H1 (cell line): ENCODE measurements at regions not wholly inside any gene's neighbourhood (a gene's known extent, or its start where the extent isn't known, plus 50 kb on each side); places are given as distances from the start of the nearest gene placed in this dataset.

Source experiments
- CTCF ChIA-PET: fragments of 300-600 bp; sonication (Branson Sonifier 250); formaldehyde crosslinking; loops from one replicate; lab custom pipeline; 2021; ENCODE audit not compliant: partially characterized antibody; lab: Charles Lee
- POLR2A ChIA-PET: fragments of 300-600 bp; sonication (Branson Sonifier 250); formaldehyde crosslinking; loops from one replicate; lab custom pipeline; 2021; ENCODE audit warnings: inconsistent platforms; ENCODE audit not compliant: partially characterized antibody; lab: Charles Lee
- DNase-seq, 2 experiments: peaks; one replicate each; pipeline versions ENCODE4 v3.0.0 to v3.0.0-alpha.2; 2010 to 2022; ENCODE audit warnings: low spot score in 2 of 2, low read depth in 1 of 2, mixed read lengths in 1 of 2
- FAIRE-seq: peaks from 2 replicates; lab custom pipeline; 2011; peaks lifted over from hg19 to GRCh38; lab: Jason Lieb, UNC
- H2AFZ ChIP-seq: 2 replicates; pipeline ENCODE4 v1.8.1; 2012; ENCODE audit warnings: low read length, inconsistent platforms
- H2AK5ac ChIP-seq: 2 replicates; pipeline ENCODE4 v1.6.1; 2013; ENCODE audit warnings: low read depth, low read length
- H2BK120ac ChIP-seq: replicated peaks from 2 replicates; pipeline ENCODE3; 2013; ENCODE audit warnings: low read depth, low read length, inconsistent platforms
- H2BK12ac ChIP-seq: 2 replicates; pipeline ENCODE4 v1.6.1; 2013; ENCODE audit warnings: low read depth, low read length
- H2BK15ac ChIP-seq: 2 replicates; pipeline ENCODE4 v1.6.1; 2013; ENCODE audit warnings: low read length
- H2BK20ac ChIP-seq: 2 replicates; pipeline ENCODE4 v1.6.1; 2013; ENCODE audit warnings: low read length
- H2BK5ac ChIP-seq: 2 replicates; pipeline ENCODE4 v1.6.1; 2013; ENCODE audit warnings: low read depth, low read length
- H3K14ac ChIP-seq: 2 replicates; pipeline ENCODE4 v1.6.1; 2013; ENCODE audit warnings: inconsistent platforms; ENCODE audit not compliant: insufficient read length
- H3K18ac ChIP-seq: 2 replicates; pipeline ENCODE4 v1.6.1; 2013; ENCODE audit warnings: low read length; ENCODE audit errors: extremely low read depth
- H3K23ac ChIP-seq: 2 replicates; pipeline ENCODE4 v1.6.1; 2013; ENCODE audit warnings: inconsistent platforms; ENCODE audit not compliant: insufficient read length
- H3K23me2 ChIP-seq: 2 replicates; pipeline ENCODE4 v1.6.1; 2013; ENCODE audit warnings: low read depth, low read length
- H3K27ac ChIP-seq: 2 replicates; pipeline ENCODE4 v1.6.1; 2011; ENCODE audit warnings: low read depth, low read length, inconsistent platforms
- H3K27me3 ChIP-seq, 4 experiments: replicated peaks in 1 of 4; 1 replicate in 1 of 4; 2 replicates in 3 of 4; pipeline versions ENCODE4 v1.6.1 to v1.8.1; 2011 to 2013; ENCODE audit warnings: low read length in 3 of 4, mild to moderate bottlenecking in 3 of 4, inconsistent platforms in 2 of 4, mixed read lengths in 2 of 4, moderate library complexity in 1 of 4; ENCODE audit not compliant: control insufficient read depth in 3 of 4, insufficient read depth in 3 of 4; ENCODE audit errors: extremely low read depth in 1 of 4
- H3K36me3 ChIP-seq, 4 experiments: 2 replicates each; pipeline versions ENCODE4 v1.6.1 to v1.8.1; 2011 to 2013; ENCODE audit warnings: mild to moderate bottlenecking in 4 of 4, low read length in 3 of 4, moderate library complexity in 2 of 4, control low read depth in 1 of 4, inconsistent platforms in 1 of 4; ENCODE audit not compliant: insufficient read depth in 4 of 4, control insufficient read depth in 2 of 4
- H3K4ac ChIP-seq: replicated peaks from 2 replicates; pipeline ENCODE3; 2013; ENCODE audit warnings: low read length, low read depth, mixed read lengths, inconsistent platforms; ENCODE audit not compliant: insufficient read length
- H3K4me1 ChIP-seq, 4 experiments: replicated peaks in 1 of 4; 1 replicate in 1 of 4; 2 replicates in 3 of 4; pipeline versions ENCODE4 v1.6.1 to v1.8.1; 2011 to 2013; ENCODE audit warnings: low read length in 3 of 4, inconsistent platforms in 2 of 4, mixed read lengths in 1 of 4; ENCODE audit not compliant: insufficient read depth in 4 of 4, control insufficient read depth in 3 of 4
- H3K4me2 ChIP-seq, 2 experiments: 2 replicates each; pipeline versions ENCODE4 v1.6.1 to v1.8.1; 2011 to 2013; ENCODE audit warnings: low read depth in 2 of 2, low read length in 2 of 2, control low read depth in 1 of 2, inconsistent platforms in 1 of 2, mild to moderate bottlenecking in 1 of 2; ENCODE audit not compliant: insufficient read depth in 1 of 2
- H3K4me3 ChIP-seq, 4 experiments: fragments of 200-600, 300-600 bp in 1 of 4; sonication (generic), shearing (Covaris generic), sonication (Bioruptor Twin) in 1 of 4; 2 replicates each; pipeline versions ENCODE4 v1.5.1 to v1.8.1; 2011 to 2016; ENCODE audit warnings: low read length in 4 of 4, low read depth in 3 of 4, control low read depth in 2 of 4, inconsistent platforms in 2 of 4, mild to moderate bottlenecking in 2 of 4, mixed read lengths in 1 of 4, moderate library complexity in 1 of 4; ENCODE audit not compliant: insufficient read depth in 2 of 4; ENCODE audit errors: extremely low read depth in 1 of 4
- H3K56ac ChIP-seq: replicated peaks from 2 replicates; pipeline ENCODE3; 2013; ENCODE audit warnings: low read depth, mild to moderate bottlenecking, mixed read lengths, low read length, inconsistent platforms; ENCODE audit not compliant: insufficient read length
- H3K79me1 ChIP-seq: 2 replicates; pipeline ENCODE4 v1.6.1; 2013; ENCODE audit warnings: low read depth, low read length, control low read depth
- H3K79me2 ChIP-seq, 2 experiments: 2 replicates each; pipeline versions ENCODE4 v1.6.1 to v1.8.1; 2012 to 2013; ENCODE audit warnings: low read length in 2 of 2, mild to moderate bottlenecking in 2 of 2, inconsistent platforms in 1 of 2; ENCODE audit not compliant: insufficient read depth in 2 of 2, control insufficient read depth in 1 of 2
- H3K9ac ChIP-seq, 4 experiments: replicated peaks in 1 of 4; 1 replicate in 1 of 4; 2 replicates in 3 of 4; pipeline versions ENCODE4 v1.6.1 to v1.8.1; 2011 to 2013; ENCODE audit warnings: low read depth in 3 of 4, low read length in 3 of 4, control low read depth in 2 of 4, mild to moderate bottlenecking in 2 of 4, moderate library complexity in 2 of 4, inconsistent platforms in 1 of 4; ENCODE audit errors: extremely low read depth in 1 of 4
- H3K9me3 ChIP-seq, 2 experiments: 2 replicates each; pipeline versions ENCODE4 v1.6.1 to v1.8.1; 2012 to 2013; ENCODE audit warnings: mild to moderate bottlenecking in 2 of 2, moderate library complexity in 2 of 2, control low read depth in 1 of 2, inconsistent platforms in 1 of 2, low read depth in 1 of 2, low read length in 1 of 2, mixed read lengths in 1 of 2; ENCODE audit not compliant: insufficient read depth in 2 of 2
- H4K20me1 ChIP-seq, 2 experiments: replicated peaks in 1 of 2; 2 replicates each; pipeline versions ENCODE3 to v1.8.1; 2011 to 2013; ENCODE audit warnings: inconsistent platforms in 2 of 2, low read length in 2 of 2, mild to moderate bottlenecking in 1 of 2; ENCODE audit not compliant: insufficient read depth in 2 of 2, control insufficient read depth in 1 of 2
- H4K5ac ChIP-seq: 2 replicates; pipeline ENCODE4 v1.6.1; 2013; ENCODE audit warnings: low read length, low read depth, mixed read lengths, inconsistent platforms; ENCODE audit not compliant: insufficient read length
- H4K8ac ChIP-seq: 2 replicates; pipeline ENCODE4 v1.8.0; 2013; ENCODE audit warnings: mild to moderate bottlenecking, moderate library complexity, low read length, inconsistent platforms; ENCODE audit not compliant: insufficient read depth; ENCODE audit errors: extremely low read depth
- H4K91ac ChIP-seq: replicated peaks from 2 replicates; pipeline ENCODE3; 2013; ENCODE audit warnings: low read length, mixed read lengths, inconsistent platforms; ENCODE audit not compliant: insufficient read length
- CREB1 ChIP-seq: IDR thresholded peaks from 2 replicates; pipeline ENCODE4 v1.6.1; 2012; ENCODE audit warnings: inconsistent platforms
- KDM5A ChIP-seq: fragments of 200-600 bp; IDR thresholded peaks from 2 replicates; pipeline ENCODE4 v1.7.1; 2012; ENCODE audit warnings: mild to moderate bottlenecking, low read length, inconsistent platforms, mixed read lengths
- SIN3A ChIP-seq, 2 experiments: IDR thresholded peaks in 1 of 2; conservative IDR thresholded peaks in 1 of 2; 2 replicates each; pipeline ENCODE4 v1.6.1; 2011 to 2012; ENCODE audit warnings: low read length in 2 of 2, improper control_type of control experiment in 1 of 2, low read depth in 1 of 2, mild to moderate bottlenecking in 1 of 2
- WGBS, 2 experiments: shearing (Covaris generic) in 1 of 2; methylation state at CpG; one replicate each; pipeline versions ENCODE4 v1.1.6 to v1.1.7; 2013 to 2015; ENCODE audit warnings: low lambda C conversion rate in 2 of 2, mixed read lengths in 2 of 2, inconsistent platforms in 1 of 2, low coverage in 1 of 2, missing lambda C conversion rate in 1 of 2; ENCODE audit not compliant: insufficient replicate concordance in 2 of 2, insufficient coverage in 1 of 2, insufficient read length in 1 of 2; ENCODE audit errors: extremely low coverage in 1 of 2, missing lambda C conversion rate in 1 of 2; 5-methylcytosine and 5-hydroxymethylcytosine counted together
- TF ChIP-seq, protein P1 (sequence below): IDR thresholded peaks from 2 replicates; pipeline ENCODE4 v1.6.1; 2012; ENCODE audit warnings: inconsistent platforms

DNA sequence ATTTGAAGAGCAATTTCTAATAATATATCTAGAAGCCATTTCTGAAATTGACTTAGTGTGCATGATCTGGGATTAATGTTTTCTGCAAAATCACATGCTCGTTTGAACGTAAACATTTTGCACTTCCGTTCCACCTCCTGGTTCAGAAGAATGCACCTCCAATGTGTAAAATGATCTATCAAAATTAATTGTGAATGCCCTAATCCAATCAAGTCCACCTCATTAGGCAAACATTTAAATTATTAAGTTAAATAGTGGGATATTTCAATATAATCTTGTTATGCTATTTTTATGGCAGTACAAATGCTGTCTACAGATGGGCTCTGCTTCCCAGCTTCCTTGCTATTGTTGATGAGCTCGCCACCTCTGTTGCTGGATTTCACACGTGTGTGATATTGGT is 542.5 kb downstream of the INSC start:
- Histone ChIP-seq H3K9me3 (no peaks in the 10 kb centered on the region), H4K20me1 (no peaks in the 10 kb centered on the region), H2BK120ac (no peak overlapping the region), H3K79me2 (no peaks in the 10 kb centered on the region), H3K4me3 (no peak overlapping the region), H3K36me3 (no peaks in the 10 kb centered on the region), H4K91ac (no peak overlapping the region), H2AFZ (no peak overlapping the region), H3K9ac (no peak overlapping the region), H2AK5ac (no peak overlapping the region), H3K27ac (no peak overlapping the region), H3K4ac (no peak overlapping the region), H2BK12ac (no peak overlapping the region), H2BK5ac (no peak overlapping the region), H3K27me3 (no peaks in the 10 kb centered on the region; a peak in 1 of 7 replicates), H3K4me2 (no peak overlapping the region), H3K23ac (no peak overlapping the region), H3K79me1 (no peaks in the 10 kb centered on the region), H4K8ac (no peak overlapping the region), H3K18ac (no peak overlapping the region), H3K23me2 (no peaks in the 10 kb centered on the region; the same call in 1 of the 2 replicates), H2BK15ac (no peak overlapping the region), H2BK20ac (no peak overlapping the region), H3K4me1 (no peaks in the 10 kb centered on the region), H3K14ac (no peak overlapping the region), H4K5ac (no peak overlapping the region), H3K56ac (no peak overlapping the region)
- DNase-seq (no peak), FAIRE-seq (no peak)
- ChIA-PET CTCF (interaction anchor here (1.1 kb wide), 3 partner anchors 110 to 266 kb away, joined by 3 read pairs; no protein-coding TSS in a partner anchor), POLR2A (no interaction called here)
- TF ChIP-seq CREB1, result no peak
- TF ChIP-seq SIN3A (conservative IDR thresholded peaks at IDR 0.05 in 1 of 2, IDR thresholded peaks at IDR 0.05 in 1 of 2; ENCODE audit: low read depth in 1 of 2, low read length in 2 of 2), result no peak
- no peak for TF ChIP-seq KDM5A
- TF ChIP-seq, protein P1, sequence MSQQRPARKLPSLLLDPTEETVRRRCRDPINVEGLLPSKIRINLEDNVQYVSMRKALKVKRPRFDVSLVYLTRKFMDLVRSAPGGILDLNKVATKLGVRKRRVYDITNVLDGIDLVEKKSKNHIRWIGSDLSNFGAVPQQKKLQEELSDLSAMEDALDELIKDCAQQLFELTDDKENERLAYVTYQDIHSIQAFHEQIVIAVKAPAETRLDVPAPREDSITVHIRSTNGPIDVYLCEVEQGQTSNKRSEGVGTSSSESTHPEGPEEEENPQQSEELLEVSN, result no peak
- 93% methylated on average over 5 of the region's 5 CpGs; no CpG with 5 or more reads in 1 of the 2 experiments for WGBS, 2 experiments
